ENCODE measurements at regions not wholly inside any gene's neighbourhood (a gene's known extent, or its start where the extent isn't known, plus 50 kb on each side); places are given as distances from the start of the nearest gene placed in this dataset.

DNA sequence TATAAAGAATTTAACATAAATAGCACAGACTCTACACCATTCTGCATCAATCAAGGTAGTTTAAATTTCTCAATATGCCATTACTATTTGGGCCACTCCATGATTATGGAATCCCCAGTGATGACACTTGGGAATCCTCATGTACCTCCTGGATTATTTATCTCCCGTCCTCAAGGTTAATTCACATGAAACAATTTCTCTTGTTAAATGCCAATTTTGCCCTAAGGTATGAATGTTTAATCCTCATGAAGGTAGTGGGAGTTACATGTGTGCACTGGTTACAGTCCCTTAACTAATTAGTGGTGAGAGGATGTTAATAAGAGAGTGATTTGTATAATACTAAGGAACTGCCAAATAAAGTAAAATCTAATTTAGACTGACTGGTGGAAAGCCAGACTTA, 372.3 kb upstream of the MDFIC2 start:
- TF ChIP-seq SAP30 (IDR thresholded peaks at IDR 0.05; ENCODE audit: borderline replicate concordance, insufficient read depth, low read depth, low read length, poor library complexity, severe bottlenecking) (no peak), BRD4 (IDR thresholded peaks at IDR 0.05) (no peak), CHD2 (IDR thresholded peaks at IDR 0.05; ENCODE audit: low read depth, low read length) (no peak)
